ENCODE measurements at regions not wholly inside any gene's neighbourhood (a gene's known extent, or its start where the extent isn't known, plus 50 kb on each side); places are given as distances from the start of the nearest gene placed in this dataset.

DNA sequence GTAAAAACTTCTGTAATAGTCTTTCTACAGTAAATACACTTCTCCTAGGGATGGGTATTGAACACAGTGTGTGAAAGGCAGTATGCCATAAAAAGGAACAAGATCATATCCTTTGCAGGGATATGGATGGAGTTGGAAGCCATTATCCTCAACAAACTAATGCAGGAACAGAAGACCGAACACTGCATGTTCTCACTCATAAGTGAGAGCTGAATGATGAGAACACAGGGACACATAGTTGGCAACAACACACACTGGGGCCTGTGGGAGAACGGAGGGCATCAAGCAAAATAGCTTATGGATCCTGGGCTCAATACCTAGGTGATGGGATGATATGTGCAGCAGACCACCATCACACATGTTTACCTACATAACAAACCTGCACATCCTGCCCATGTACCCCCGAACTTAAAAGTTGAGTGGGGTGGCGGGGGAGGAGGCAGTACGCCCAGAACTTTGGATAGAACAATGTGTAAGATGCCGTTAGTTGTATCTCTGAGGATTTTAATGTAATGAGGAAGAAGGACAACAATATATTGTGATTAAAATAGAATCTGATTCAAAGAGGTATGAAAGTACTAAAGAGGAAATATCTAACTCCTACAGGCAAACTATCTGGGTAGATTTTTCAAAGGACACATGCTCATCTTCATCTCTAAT is 183.2 kb downstream of the NDFIP2 start:
- no peak for DNase-seq (ENCODE audit: low read depth in 2 of 2)

GRCh38 chr13:79663435-79663834 is 182.5 kb downstream of the NDFIP2 start:
- DNase-seq (ENCODE audit: low read depth in 2 of 2) = no peak

DNA sequence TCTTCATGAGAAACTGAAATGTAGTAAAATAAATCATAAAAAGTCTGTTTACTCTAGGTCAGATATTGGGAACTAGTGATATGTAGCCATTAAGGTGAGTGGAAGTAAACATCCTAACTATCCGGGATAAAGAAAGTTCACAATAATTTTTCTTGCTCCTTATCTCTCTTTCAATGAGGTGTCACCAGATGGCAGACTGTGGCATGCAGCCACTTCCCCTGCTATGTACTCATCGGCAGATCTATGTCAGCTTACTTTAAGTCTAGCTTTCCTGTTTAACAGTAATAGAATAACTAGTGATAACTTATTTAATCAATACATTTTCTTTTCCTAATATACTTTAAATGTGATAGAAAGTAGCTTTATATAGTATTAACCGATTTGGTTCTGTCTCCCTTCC is 181.9 kb downstream of the NDFIP2 start:
- no peak for DNase-seq (ENCODE audit: low read depth in 2 of 2)

- DNase-seq (ENCODE audit: low read depth in 2 of 2) = no peak
These were observed 179.4 kb downstream of the NDFIP2 start for GRCh38 chr13:79660361-79660760.

DNA sequence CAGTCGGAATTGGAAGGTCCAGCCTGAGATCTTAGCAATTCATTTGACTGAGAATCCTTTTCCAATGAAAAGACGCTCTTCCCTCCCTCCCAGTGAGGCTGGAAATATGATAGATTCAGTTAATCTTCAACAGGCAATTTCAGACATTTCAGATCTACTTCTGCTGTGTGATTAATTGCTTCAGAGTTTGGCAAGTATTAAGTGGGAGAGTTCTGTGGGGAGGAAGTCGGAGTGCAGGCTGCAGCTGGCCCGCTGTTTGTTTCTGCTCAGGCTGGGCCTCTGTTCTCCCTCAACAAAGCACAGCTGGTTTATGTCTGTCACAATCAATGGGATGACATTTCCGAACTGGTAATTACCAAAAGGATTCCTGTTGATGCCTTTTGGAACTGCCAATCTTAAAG is 178.2 kb downstream of the NDFIP2 start:
- DNase-seq (ENCODE audit: low read depth in 2 of 2) = no peak

DNA sequence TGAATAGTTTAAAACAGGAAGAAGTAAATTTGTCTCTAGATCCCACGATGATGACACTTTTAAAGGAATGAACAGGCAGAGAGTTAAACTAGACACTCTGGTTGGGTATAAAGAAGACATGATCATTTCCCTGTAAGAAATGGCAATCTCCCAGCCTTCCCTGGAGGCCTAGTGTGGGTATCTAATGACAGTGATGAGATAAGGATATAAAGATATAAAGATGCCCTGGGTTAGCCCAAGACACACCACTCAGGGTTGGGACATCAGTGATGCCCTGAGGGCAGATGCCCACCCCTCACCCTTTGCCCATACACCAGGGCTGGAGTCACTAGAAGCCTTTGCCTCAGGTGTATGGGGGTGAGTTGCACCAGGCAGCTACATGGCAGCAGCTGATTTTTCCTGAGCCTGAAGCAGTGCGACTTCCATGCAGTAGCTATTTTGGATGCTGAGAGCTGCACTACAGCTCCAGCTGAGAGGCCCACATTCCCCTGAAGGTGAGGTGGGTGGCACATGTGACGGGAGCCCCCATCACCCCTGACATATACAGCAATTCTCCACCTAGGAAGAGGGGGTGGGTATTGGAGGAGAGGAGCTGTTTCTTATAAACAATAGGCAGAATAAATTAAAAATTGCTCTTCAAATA is 177.5 kb downstream of the NDFIP2 start:
- no peak for DNase-seq (ENCODE audit: low read depth in 2 of 2)

DNA sequence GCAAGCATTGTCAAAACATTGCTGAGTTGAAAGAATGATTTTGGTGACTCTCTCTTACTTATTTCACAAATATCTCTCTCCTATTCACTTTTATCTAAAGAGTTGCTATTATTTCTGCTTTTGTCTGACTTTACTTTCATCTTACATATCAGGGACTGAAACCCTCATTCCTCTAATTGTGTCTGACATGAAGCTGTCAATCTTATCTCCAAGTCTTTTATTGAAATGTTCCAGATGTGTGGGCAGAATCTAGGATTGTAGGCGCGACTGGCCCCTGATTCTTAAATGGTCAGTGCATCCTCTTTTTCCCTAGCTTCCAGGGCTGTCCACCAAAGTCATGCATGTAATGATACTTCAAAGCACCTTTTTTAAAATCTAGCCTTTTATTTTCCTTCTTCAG is 174.6 kb downstream of the NDFIP2 start:
- no peak for DNase-seq (ENCODE audit: low read depth in 2 of 2)

- no peak for DNase-seq (ENCODE audit: low read depth in 2 of 2)
These were observed 173.6 kb downstream of the NDFIP2 start for GRCh38 chr13:79654520-79654919.

DNA sequence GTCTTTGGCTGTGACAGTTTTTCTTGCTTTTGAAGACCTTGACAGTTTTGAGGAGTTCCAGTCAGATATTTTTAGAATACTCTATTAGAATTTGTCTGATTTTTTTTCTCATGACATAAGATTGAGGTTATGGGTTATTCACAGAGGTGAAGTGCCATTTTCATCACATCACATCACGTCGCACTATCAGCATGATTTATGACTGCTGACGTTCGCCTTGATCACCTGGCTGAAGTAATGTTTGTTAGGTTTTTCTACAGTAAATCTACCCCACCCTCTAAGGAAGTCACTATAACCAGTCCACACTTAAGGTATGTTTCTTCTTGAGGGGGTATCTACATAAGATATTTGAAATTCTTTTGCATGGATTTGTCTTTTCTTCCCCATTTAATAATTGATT is 169.7 kb downstream of the NDFIP2 start:
- no peak for DNase-seq (ENCODE audit: low read depth in 2 of 2)

- no peak for DNase-seq (ENCODE audit: low read depth in 2 of 2)
These were observed 167.2 kb downstream of the NDFIP2 start for GRCh38 chr13:79648191-79648590.

DNA sequence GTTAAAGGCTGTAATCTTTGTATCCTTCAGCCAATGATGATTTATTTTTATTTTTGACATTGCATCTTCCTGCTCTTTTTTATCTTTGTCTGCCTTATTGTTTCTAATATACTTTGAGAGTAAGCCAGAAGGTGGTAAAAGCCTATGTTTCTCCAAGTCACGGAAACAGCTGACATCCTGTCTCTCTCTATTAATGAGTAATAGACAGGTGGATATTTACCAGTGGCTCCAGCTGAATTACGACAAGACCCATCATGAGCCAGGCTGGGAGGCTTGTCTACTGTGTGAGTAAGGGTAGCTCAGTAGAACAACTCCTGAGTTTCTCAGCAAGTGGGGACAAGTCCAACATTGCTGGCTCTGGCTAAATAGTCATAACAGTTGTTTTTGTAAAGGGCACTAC is 166.6 kb downstream of the NDFIP2 start:
- DNase-seq (ENCODE audit: low read depth in 2 of 2) = no peak

DNA sequence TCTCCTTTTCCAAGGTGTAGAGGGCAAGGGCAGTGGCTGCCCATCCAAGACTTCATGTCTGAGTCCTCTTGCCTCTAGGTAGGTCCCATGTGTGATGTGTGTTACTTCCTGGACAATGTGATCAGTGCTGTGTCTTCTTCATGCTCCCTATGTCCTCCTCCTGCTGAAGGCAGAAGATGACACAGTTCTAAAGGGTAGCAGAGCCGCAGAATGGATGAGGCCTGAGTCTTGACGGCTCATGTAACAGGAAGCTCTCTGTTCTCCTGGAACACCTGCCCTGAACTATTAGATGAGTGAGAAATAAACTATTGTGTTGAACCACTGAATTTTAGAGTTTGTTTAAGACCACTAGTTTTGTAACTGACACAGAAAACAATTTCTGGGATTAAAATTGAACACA is 165.9 kb downstream of the NDFIP2 start:
- no peak for DNase-seq (ENCODE audit: low read depth in 2 of 2)

DNA sequence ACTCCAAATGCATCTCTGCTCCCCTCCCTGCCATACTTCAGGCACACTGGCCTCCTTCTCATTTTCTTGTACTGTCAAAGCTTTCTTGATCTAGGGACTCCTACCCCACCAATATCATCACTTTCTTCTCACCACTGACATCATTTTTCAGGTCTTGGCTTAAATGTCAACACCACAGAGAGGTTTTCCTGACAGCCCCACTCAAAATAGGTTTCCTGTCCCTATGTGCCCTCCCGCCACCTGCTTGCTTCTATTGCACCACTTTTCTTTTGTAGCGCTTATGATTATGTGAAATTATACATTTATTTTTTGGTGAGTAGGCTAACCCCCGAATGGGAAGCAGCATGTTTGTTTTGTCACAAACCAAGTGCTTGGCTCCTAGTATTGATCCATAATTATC is 164.6 kb downstream of the NDFIP2 start:
- DNase-seq (ENCODE audit: low read depth in 2 of 2) = no peak

DNA sequence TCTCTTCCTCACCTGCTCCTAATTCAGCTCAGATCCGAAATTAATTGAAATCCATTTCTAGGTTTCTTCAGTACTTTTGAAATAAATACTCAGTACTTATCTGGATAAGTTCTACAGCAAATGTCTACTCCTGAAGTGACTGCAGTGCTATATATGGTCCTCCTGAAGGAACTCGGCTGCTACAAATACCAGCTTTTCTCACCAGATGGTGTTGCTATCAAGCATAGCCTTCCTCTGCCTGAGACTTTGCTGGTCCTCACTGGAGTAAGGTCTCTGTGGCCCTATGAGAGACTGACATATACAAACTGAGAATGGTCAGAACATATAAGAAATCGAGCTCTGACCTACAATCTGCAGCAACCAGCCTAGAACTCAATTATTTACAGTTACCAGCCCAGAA is 161.6 kb downstream of the NDFIP2 start:
- no peak for DNase-seq (ENCODE audit: low read depth in 2 of 2)

GRCh38 chr13:79637133-79637763 is 156.3 kb downstream of the NDFIP2 start:
- no peak for DNase-seq (ENCODE audit: low read depth in 2 of 2)

- DNase-seq (ENCODE audit: low read depth in 2 of 2) = no peak
These were observed 150.2 kb downstream of the NDFIP2 start for GRCh38 chr13:79631051-79631659.

DNA sequence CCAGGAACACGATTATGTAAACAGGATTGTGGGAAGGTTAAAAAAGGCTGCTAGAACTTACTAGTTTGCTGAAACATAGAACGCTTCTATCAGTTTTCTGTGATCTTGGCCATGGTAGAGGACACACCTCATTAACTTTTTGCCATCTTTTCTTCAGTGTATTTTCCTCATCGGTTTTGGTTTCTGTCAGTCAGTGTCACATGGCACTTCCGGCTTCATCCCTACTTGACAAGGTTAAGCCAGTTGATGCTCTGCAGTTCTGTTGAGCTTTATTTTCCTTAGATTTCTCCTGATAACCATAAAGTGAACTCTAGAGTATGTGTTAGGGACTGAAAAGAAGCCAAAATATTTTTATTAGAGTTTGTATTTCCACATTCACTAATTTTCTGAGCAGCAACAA is 147.5 kb downstream of the NDFIP2 start:
- DNase-seq (ENCODE audit: low read depth in 2 of 2) = no peak

- no peak for DNase-seq (ENCODE audit: low read depth in 2 of 2)
These were observed 146.0 kb downstream of the NDFIP2 start for GRCh38 chr13:79626924-79627323.

- no peak for DNase-seq (ENCODE audit: low read depth in 2 of 2)
These were observed 144.6 kb downstream of the NDFIP2 start for GRCh38 chr13:79625517-79625916.

GRCh38 chr13:79621902-79622301 is 140.9 kb downstream of the NDFIP2 start:
- no peak for DNase-seq (ENCODE audit: low read depth in 2 of 2)

DNA sequence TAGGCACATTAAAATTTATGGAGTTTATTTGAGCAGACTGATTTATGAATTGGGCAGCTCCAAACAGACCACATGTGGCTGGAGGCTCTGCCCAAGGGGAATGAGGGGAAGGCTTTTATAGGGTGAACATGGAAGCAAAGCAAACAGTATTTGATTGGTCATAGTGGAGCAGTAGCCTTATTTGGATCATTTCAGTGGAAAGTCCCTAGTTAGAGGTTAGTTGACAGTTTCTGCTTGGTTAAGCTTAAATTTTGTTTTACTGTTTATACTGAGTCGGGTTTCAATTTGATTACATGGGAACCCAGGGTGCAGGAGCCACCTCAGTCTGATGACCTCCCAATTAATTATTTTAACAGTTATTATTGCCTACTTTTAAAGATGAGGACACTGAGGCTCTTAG is 140.5 kb downstream of the NDFIP2 start:
- DNase-seq (ENCODE audit: low read depth in 2 of 2) = no peak

GRCh38 chr13:79614250-79614918 is 133.4 kb downstream of the NDFIP2 start:
- DNase-seq (ENCODE audit: low read depth in 2 of 2) = no peak

Data from stimulated activated CD8-positive, alpha-beta memory T cell treated with anti-CD3 and anti-CD28 coated beads, Interleukin-7, amount 100 ng/mL, for 4 hours (primary cell).